HG03571 (cell line): ENCODE measurements at regions not wholly inside any gene's neighbourhood (a gene's known extent, or its start where the extent isn't known, plus 50 kb on each side); places are given as distances from the start of the nearest gene placed in this dataset.
"Not testable (repeated sequence)": the region's sequence is repeated elsewhere in the genome, so short reads cannot be mapped to it uniquely, and the experiment has no call there.

Source experiments
- ATAC-seq: cut with Tn5 transposase; IDR thresholded peaks from one replicate; pipeline ENCODE4 v1.9.1; 2021; ENCODE audit not compliant: unreplicated experiment

- not testable (repeated sequence) for ATAC-seq
These were observed 1378.7 kb downstream of the FSCB start for GRCh38 chr14:43128429-43128828.

GRCh38 chr14:43127874-43128273 lies 1379.2 kb downstream of the FSCB start:
- ATAC-seq = not testable (repeated sequence)

GRCh38 chr14:43123544-43123943 lies 1383.5 kb downstream of the FSCB start:
- ATAC-seq = no peak

- no peak for ATAC-seq
These were observed 1387.4 kb downstream of the FSCB start for GRCh38 chr14:43119672-43120071.

- no peak for ATAC-seq
These were observed 1390.7 kb downstream of the FSCB start for GRCh38 chr14:43116341-43116740.

- no peak for ATAC-seq
These were observed 1401.8 kb downstream of the FSCB start for GRCh38 chr14:43105305-43105704.

- no peak for ATAC-seq
These were observed 1416.7 kb downstream of the FSCB start for GRCh38 chr14:43090380-43090779.

- no peak for ATAC-seq
These were observed 1419.4 kb downstream of the FSCB start for GRCh38 chr14:43087666-43088065.

- no peak for ATAC-seq
These were observed 1421.3 kb downstream of the FSCB start for GRCh38 chr14:43085819-43086218.

GRCh38 chr14:43067372-43067771 lies 1439.7 kb downstream of the FSCB start:
- not testable (repeated sequence) for ATAC-seq

GRCh38 chr14:43056106-43056505 lies 1449.4 kb downstream of the LRFN5 start:
- ATAC-seq = no peak

- ATAC-seq = no peak
These were observed 1446.2 kb downstream of the LRFN5 start for GRCh38 chr14:43052897-43053296.

GRCh38 chr14:43043850-43044249 lies 1437.2 kb downstream of the LRFN5 start:
- ATAC-seq = no peak

- no peak for ATAC-seq
These were observed 1435.7 kb downstream of the LRFN5 start for GRCh38 chr14:43042408-43042807.

- ATAC-seq = no peak
These were observed 1435.3 kb downstream of the LRFN5 start for GRCh38 chr14:43041976-43042375.

GRCh38 chr14:43041207-43041606 lies 1434.5 kb downstream of the LRFN5 start:
- no peak for ATAC-seq

- ATAC-seq = no peak
These were observed 1433.2 kb downstream of the LRFN5 start for GRCh38 chr14:43039881-43040280.

- no peak for ATAC-seq
These were observed 1424.9 kb downstream of the LRFN5 start for GRCh38 chr14:43031598-43031997.

- no peak for ATAC-seq
These were observed 1415.6 kb downstream of the LRFN5 start for GRCh38 chr14:43022094-43022800.

- no peak for ATAC-seq
These were observed 1413.2 kb downstream of the LRFN5 start for GRCh38 chr14:43019826-43020225.

- ATAC-seq = no peak
These were observed 1407.7 kb downstream of the LRFN5 start for GRCh38 chr14:43014338-43014737.

GRCh38 chr14:43012817-43013216 lies 1406.1 kb downstream of the LRFN5 start:
- ATAC-seq = no peak

GRCh38 chr14:43005807-43006206 lies 1399.1 kb downstream of the LRFN5 start:
- ATAC-seq = no peak
